Lower leg skin (tissue), 4 donors: ENCODE measurements at regions not wholly inside any gene's neighbourhood (a gene's known extent, or its start where the extent isn't known, plus 50 kb on each side); places are given as distances from the start of the nearest gene placed in this dataset.

Source experiments
- DNase-seq, 2 donors: peaks; one replicate each; pipeline ENCODE4 v3.0.0-alpha.2; 2019; ENCODE audit warnings: low spot score in 2 of 2
- H3K4me3 ChIP-seq: fragments of 200-600 bp; sonication (generic); 2 replicates; pipeline ENCODE4 v1.5.1; 2017; ENCODE audit warnings: mild to moderate bottlenecking, low read depth; ENCODE audit not compliant: poor library complexity, severe bottlenecking
- POLR2A ChIP-seq, 2 donors: fragments of 450-650 bp; IDR thresholded peaks; one replicate each; pipeline ENCODE4 v1.6.1; 2016 to 2017; ENCODE audit warnings: antibody characterized with exemption in 2 of 2, mild to moderate bottlenecking in 1 of 2, moderate library complexity in 1 of 2
- WGBS, 2 donors: methylation state at CpG; one replicate each; pipeline ENCODE4 v1.1.5; 2018; 5-methylcytosine and 5-hydroxymethylcytosine counted together
- intact Hi-C: fragments of 100-400 bp; cut with DNase I; formaldehyde crosslinking; loops from one replicate; pipeline ENCODE4 v1.15.0; 2023; ENCODE audit warnings: low total_unique reads
- TF ChIP-seq, protein P1 (sequence below), 3 donors: fragments of 450-650 bp; IDR thresholded peaks; one replicate each; pipeline ENCODE4 v1.5.1; 2016; ENCODE audit warnings: antibody characterized with exemption in 3 of 3, mild to moderate bottlenecking in 3 of 3, moderate library complexity in 2 of 3

DNA sequence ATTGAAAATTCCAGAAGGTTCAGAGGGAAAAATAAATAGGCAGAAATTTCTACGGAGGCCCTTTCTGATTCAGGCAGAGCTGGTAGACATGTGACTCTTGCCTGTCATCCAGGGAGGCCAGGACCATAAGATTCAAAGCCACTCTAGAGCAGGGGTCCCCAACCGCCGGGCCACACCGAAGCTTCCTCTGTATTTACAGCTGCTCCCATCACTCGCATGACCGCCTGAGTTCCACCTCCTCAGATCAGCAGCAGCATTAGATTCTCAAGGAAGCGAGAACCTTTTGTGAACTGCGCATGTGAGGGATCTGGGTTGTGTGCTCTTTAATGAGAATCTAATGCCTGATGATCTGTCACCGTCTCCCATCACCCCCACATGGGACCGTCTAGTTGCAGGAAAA is 72.2 kb downstream of the RWDD4 start:
- no peak overlapping the region for H3K4me3 ChIP-seq
- 82 to 92% methylated on average over 10 of the region's 10 CpGs for WGBS, 2 donors
- TF ChIP-seq, protein P1, sequence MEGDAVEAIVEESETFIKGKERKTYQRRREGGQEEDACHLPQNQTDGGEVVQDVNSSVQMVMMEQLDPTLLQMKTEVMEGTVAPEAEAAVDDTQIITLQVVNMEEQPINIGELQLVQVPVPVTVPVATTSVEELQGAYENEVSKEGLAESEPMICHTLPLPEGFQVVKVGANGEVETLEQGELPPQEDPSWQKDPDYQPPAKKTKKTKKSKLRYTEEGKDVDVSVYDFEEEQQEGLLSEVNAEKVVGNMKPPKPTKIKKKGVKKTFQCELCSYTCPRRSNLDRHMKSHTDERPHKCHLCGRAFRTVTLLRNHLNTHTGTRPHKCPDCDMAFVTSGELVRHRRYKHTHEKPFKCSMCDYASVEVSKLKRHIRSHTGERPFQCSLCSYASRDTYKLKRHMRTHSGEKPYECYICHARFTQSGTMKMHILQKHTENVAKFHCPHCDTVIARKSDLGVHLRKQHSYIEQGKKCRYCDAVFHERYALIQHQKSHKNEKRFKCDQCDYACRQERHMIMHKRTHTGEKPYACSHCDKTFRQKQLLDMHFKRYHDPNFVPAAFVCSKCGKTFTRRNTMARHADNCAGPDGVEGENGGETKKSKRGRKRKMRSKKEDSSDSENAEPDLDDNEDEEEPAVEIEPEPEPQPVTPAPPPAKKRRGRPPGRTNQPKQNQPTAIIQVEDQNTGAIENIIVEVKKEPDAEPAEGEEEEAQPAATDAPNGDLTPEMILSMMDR (IDR thresholded peaks at IDR 0.05) = no peak
- no peak for TF ChIP-seq POLR2A (IDR thresholded peaks at IDR 0.05)
- DNase-seq = no peak
- intact Hi-C loops = no loop called here

DNA sequence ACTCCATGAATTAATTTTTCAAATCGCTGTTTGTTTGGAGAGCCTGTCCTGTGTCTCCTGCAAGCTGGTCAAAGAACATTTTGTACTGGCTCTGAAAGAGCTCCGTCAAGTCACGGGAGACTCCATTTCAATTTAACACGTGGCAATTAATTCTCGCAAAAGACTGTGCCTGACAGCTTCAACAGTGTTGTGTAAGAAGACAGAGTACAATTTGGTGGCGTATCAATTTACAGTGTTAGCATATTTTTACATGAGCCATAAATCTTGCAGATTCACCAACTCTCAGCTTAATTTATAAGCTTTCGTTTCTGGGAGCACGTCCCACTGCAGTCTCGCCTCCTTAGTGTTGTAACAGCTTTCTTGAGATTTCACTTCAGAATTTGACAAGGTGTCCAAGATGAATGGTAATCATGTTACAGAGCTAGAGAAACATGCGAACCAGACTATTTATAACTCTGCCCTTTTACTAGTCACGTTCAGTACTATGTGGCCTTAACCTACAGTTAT is 70.8 kb downstream of the RWDD4 start:
- intact Hi-C loops = no loop called here
- 22 to 31% methylated on average over 11 of the region's 11 CpGs for WGBS, 2 donors
- no peak overlapping the region for H3K4me3 ChIP-seq
- TF ChIP-seq POLR2A (IDR thresholded peaks at IDR 0.05) = no peak
- TF ChIP-seq, protein P1 (IDR thresholded peaks at IDR 0.05) = no peak
- peak in 1 of 2 donors; percentile 55 for DNase-seq

DNA sequence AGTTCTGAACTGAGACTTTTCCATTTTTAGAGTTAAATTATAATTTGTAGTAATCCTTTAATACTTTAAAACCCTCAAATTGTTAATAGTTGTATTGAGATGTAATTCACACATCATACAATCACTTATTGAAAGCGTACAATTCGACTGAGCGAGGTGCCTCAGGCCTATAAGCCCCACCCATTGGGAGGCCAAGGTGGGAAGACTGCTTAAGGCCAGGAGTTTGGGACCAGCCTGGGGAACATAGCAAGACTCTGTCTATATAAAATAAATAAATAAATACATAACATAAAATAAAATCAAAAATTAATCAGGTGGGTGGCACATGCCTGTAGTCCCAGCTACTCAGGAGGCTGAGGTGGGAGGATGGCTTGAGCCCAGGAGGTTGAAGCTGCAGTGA is 70.3 kb downstream of the RWDD4 start:
- DNase-seq = no peak
- 74 to 75% methylated on average over 3 of the region's 3 CpGs for WGBS, 2 donors
- intact Hi-C loops = no loop called here
- TF ChIP-seq, protein P1 (IDR thresholded peaks at IDR 0.05) = no peak
- TF ChIP-seq POLR2A (IDR thresholded peaks at IDR 0.05) = no peak
- no peak overlapping the region for H3K4me3 ChIP-seq

DNA sequence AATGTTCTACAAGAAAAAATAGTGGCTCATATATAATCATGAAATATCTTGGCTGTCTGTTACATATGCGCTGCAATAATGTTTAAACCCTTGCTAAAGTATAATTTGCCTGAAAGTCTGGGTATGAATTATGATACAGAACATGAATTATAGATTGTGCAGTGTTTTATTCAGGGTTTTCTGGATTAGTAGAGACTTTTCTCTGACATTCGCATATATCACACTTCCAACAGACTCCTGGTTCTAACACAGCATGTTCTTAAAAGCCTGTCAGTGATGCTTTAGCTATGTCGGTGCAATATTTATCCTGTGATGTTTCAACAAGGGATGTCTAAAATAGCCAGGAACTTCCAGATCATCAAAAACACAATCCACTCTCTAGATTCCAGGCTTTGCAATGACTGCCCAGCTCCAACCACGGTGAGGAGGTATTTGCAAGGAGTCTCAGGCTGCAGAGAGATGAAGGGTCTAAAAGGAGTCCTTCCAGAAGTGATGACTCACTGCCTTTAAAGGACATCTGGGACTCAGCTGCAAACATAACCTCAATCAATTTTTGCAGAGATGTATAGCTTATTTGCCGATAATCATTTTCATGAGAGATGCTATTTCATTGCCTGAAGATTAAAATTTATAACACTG is 69.4 kb downstream of the RWDD4 start:
- WGBS, 2 donors = 68 to 78% methylated on average over 5 of the region's 5 CpGs
- DNase-seq = no peak
- intact Hi-C loops = no loop called here
- no peak overlapping the region for H3K4me3 ChIP-seq
- no peak for TF ChIP-seq POLR2A (IDR thresholded peaks at IDR 0.05)
- TF ChIP-seq, protein P1 (IDR thresholded peaks at IDR 0.05) = no peak
